Eye (tissue), 1 donor: ENCODE measurements at regions not wholly inside any gene's neighbourhood (a gene's known extent, or its start where the extent isn't known, plus 50 kb on each side); places are given as distances from the start of the nearest gene placed in this dataset.

Experiments used
- DNase-seq: peaks from one replicate; pipeline ENCODE4 v3.0.0-alpha.2; 2015

DNA sequence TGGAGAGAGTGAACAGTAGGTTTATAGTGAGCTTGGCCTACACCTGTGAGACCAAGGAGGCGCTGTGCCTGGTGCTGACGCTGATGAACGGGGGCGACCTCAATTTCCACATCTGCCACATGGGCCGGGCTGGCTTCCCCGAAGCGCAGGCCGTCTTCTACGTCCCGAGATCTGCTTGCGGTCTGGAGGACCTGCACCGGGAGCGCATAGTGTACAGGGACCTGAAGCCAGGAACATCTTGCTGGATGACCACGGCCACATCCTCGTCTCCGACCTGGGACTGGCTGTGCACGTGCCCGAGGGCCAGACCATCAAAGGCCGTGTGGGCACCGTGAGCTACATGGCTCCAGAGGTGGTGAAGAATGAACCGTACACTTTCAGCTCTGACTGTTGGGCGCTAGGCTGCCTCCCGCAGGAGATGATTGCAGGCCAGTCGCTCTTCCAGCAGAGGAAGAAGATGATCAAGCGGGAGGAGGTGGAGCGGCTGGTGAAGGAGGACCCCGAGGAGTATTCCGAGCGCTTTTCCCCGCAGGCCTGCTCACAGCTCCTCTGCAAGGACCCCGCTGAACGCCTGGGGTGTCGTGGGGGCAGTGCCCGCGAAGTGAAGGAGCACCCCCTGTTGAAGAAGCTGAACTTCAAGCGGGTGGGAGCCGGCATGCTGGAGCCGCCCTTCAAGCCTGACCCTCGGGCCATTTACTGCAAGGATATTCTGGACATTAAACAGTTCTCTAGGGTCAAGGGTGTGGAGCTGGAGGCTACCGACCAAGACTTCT, 139.0 kb downstream of the ZDHHC20 start:
- DNase-seq, result no peak

DNA sequence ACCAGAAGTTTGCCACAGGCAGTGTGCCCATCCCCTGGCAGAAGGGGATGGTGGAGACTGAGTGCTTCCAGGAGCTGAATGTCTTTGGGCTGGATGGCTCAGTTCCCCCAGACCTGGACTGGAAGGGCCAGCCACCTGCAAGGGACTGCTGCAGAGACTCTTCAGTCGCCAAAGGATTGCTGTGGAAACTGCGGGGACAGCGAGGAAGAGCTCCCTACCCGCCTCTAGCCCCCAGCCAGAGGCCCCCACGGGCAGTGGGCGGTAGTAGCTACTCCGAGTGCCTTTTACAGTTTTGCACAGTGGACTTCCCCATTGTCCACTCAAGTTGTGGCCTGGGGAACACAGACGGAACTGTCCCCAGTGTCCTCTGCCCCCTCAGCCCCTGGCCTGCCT, 138.5 kb downstream of the ZDHHC20 start:
- no peak for DNase-seq

DNA sequence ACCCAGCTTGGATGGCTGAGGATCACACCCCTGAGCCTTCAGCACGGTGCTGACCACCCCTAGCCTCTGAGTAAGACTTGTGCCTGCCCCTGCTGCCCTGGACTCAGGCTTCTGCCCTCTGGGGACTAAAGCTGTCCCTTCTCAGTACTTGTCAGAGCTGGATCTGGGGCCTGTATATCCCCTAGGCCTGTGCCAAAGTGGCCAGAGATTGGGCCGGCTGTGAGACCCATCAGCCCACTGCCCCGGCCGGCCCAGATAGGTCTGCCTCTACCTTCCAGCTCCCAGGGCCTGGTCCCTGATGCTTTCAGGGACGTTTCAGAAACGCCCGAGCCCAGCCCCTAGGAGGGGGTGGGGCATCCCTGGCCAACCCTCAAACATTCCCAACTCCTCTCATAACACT, 137.8 kb downstream of the ZDHHC20 start:
- no peak for DNase-seq

DNA sequence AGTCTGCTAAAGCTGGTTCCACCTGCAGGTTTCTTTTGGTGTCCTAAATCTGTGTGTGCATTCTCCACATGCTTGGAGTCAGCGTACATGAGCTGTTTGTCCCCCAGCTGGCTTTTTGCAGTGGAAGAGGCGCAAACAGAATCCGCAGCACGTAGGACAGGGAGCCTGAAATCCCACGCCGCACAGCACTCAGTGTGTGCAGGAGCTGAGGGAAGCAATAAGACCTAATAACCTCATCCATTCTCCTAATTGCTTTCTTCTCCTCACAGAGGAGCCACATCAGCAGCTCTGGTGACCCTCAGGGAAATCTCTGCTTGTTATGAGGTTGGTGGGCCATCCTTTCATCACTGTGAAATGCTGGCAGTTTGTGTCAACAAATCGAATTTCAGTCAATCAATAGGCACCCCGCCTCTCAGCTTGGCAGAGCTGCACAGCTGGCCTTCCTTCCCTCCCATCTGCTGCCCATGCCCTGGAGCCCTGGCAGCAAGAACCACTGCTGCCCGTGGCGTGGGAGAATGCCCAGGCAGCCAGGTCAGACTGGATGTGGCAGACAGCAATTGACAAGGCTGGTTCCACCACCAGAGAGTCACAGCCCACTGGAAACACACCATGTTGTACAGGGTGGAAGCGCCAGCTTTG, 136.7 kb downstream of the ZDHHC20 start:
- peak; percentile 51 for DNase-seq
